ENCODE measurements at regions not wholly inside any gene's neighbourhood (a gene's known extent, or its start where the extent isn't known, plus 50 kb on each side); places are given as distances from the start of the nearest gene placed in this dataset.

GRCh38 chr6:84633771-84634170 lies 130.6 kb downstream of the TBX18 start:
- TF ChIP-seq EZH2 (IDR thresholded peaks at IDR 0.05) (no peak), POLR2AphosphoS5 (IDR thresholded peaks at IDR 0.05; ENCODE audit: borderline replicate concordance, low read depth, low read length) (no peak), FOXP2 (optimal IDR thresholded peaks at IDR 0.05; ENCODE audit: control extremely low read depth, extremely low read length, insufficient read depth) (no peak)

Data from SK-N-MC (cell line).